ENCODE measurements at regions not wholly inside any gene's neighbourhood (a gene's known extent, or its start where the extent isn't known, plus 50 kb on each side); places are given as distances from the start of the nearest gene placed in this dataset.

DNA sequence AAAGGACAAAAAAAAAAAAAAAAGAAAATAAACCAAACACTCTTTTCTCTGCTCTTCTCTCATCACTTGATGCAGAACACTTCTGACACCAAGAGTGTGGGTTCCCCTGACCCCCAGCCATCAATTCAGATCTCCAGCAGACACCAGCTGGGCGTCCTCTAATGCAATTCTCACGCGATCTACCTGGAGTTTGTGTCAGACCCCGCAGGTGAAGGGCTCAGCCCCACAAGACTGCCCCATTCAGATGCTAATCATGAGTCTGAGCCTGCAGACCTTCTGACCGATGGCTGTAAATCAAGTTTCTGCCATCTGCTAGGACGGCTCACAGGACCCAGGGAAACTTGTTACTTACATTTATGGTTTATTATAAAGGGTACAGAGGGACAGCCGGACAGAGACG lies 133.6 kb upstream of the C1orf174 start:
- H3K4me1 ChIP-seq (ENCODE audit: control insufficient read depth, insufficient read depth, low read length): no peaks in the 10 kb centered on the region
- H3K9me3 ChIP-seq (ENCODE audit: control insufficient read depth, insufficient read depth, low read depth, low read length): no peaks in the 10 kb centered on the region
- intact Hi-C loops (cut with micrococcal nuclease; ENCODE audit: unreplicated experiment) (no loop called here), in situ Hi-C loops (cut with HindIII; ENCODE audit: low pct_unique_long_range_greater_than_20kb, low sequenced_read_pairs) (no loop called here)
- no peaks in the 10 kb centered on the region for H3K36me3 ChIP-seq (ENCODE audit: control insufficient read depth, insufficient read depth, low read length)
- no peak overlapping the region for H3K27ac ChIP-seq (ENCODE audit: low read length)
- DNase-seq (ENCODE audit: low read depth, low spot score) (no peak), ATAC-seq (no peak)
- H3K27me3 ChIP-seq (ENCODE audit: control insufficient read depth, insufficient read depth, low read length): no peaks in the 10 kb centered on the region
- no peak overlapping the region for H3K4me3 ChIP-seq (ENCODE audit: low read depth in 2 of 2, low read length in 2 of 2)
- no peak for TF ChIP-seq TCF7L2 (IDR thresholded peaks at IDR 0.05; ENCODE audit: low read depth, low read length)
- TF ChIP-seq SIN3A (IDR thresholded peaks at IDR 0.05; ENCODE audit: borderline replicate concordance, insufficient read depth, low read depth, low read length): no peak
- no peak for TF ChIP-seq POLR2AphosphoS5 (IDR thresholded peaks at IDR 0.05; ENCODE audit: low read depth, low read length)
- TF ChIP-seq, protein P1, sequence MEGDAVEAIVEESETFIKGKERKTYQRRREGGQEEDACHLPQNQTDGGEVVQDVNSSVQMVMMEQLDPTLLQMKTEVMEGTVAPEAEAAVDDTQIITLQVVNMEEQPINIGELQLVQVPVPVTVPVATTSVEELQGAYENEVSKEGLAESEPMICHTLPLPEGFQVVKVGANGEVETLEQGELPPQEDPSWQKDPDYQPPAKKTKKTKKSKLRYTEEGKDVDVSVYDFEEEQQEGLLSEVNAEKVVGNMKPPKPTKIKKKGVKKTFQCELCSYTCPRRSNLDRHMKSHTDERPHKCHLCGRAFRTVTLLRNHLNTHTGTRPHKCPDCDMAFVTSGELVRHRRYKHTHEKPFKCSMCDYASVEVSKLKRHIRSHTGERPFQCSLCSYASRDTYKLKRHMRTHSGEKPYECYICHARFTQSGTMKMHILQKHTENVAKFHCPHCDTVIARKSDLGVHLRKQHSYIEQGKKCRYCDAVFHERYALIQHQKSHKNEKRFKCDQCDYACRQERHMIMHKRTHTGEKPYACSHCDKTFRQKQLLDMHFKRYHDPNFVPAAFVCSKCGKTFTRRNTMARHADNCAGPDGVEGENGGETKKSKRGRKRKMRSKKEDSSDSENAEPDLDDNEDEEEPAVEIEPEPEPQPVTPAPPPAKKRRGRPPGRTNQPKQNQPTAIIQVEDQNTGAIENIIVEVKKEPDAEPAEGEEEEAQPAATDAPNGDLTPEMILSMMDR (IDR thresholded peaks at IDR 0.05): no peak
- TF ChIP-seq, protein P2, sequence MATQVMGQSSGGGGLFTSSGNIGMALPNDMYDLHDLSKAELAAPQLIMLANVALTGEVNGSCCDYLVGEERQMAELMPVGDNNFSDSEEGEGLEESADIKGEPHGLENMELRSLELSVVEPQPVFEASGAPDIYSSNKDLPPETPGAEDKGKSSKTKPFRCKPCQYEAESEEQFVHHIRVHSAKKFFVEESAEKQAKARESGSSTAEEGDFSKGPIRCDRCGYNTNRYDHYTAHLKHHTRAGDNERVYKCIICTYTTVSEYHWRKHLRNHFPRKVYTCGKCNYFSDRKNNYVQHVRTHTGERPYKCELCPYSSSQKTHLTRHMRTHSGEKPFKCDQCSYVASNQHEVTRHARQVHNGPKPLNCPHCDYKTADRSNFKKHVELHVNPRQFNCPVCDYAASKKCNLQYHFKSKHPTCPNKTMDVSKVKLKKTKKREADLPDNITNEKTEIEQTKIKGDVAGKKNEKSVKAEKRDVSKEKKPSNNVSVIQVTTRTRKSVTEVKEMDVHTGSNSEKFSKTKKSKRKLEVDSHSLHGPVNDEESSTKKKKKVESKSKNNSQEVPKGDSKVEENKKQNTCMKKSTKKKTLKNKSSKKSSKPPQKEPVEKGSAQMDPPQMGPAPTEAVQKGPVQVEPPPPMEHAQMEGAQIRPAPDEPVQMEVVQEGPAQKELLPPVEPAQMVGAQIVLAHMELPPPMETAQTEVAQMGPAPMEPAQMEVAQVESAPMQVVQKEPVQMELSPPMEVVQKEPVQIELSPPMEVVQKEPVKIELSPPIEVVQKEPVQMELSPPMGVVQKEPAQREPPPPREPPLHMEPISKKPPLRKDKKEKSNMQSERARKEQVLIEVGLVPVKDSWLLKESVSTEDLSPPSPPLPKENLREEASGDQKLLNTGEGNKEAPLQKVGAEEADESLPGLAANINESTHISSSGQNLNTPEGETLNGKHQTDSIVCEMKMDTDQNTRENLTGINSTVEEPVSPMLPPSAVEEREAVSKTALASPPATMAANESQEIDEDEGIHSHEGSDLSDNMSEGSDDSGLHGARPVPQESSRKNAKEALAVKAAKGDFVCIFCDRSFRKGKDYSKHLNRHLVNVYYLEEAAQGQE (IDR thresholded peaks at IDR 0.05; ENCODE audit: insufficient read depth in 1 of 2, low read depth in 2 of 2, low read length in 1 of 2): no peak
- ChIA-PET POLR2A (no interaction called here), CTCF (no interaction called here)
- no TSS peak for BruUV-seq (replicated peaks)

DNA sequence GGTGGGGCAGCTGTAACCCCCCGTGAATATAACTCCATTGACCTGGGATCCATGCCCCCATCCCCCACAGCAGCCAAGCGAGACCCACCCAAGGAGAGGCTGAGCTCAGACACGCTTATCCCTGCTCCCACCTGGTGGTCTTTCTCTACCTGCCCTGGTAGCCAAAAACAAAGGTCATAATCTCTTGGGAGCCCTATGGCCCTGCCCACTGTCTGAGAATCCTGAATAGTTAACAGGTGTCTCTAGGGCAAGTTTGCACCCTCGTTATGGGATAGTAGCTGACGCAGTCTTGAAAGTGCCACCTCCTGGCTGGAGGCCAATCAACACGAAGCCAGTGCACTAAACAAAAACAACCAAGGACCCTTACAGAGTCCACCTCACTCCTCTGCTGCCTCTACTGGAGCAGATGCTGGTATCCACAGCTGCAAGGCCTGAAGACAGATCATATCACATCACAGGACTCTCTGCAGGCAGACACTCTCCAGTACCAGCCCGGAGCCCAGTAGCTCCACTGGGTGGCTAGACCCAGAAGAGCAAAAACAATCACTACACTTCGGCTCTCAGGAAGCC lies 134.3 kb upstream of the C1orf174 start:
- H3K27ac ChIP-seq (ENCODE audit: low read length): no peak overlapping the region
- intact Hi-C loops (cut with micrococcal nuclease; ENCODE audit: unreplicated experiment) (no loop called here), in situ Hi-C loops (cut with HindIII; ENCODE audit: low pct_unique_long_range_greater_than_20kb, low sequenced_read_pairs) (no loop called here)
- ATAC-seq: no peak
- POLR2A ChIA-PET: no interaction called here
- DNase-seq (ENCODE audit: low read depth, low spot score): no peak
- no peaks in the 10 kb centered on the region for H3K9me3 ChIP-seq (ENCODE audit: control insufficient read depth, insufficient read depth, low read depth, low read length)
- TF ChIP-seq, protein P2 (IDR thresholded peaks at IDR 0.05; ENCODE audit: insufficient read depth in 1 of 2, low read depth in 2 of 2, low read length in 1 of 2): no peak
- TF ChIP-seq TCF7L2 (IDR thresholded peaks at IDR 0.05; ENCODE audit: low read depth, low read length) (no peak), POLR2AphosphoS5 (IDR thresholded peaks at IDR 0.05; ENCODE audit: low read depth, low read length) (no peak), SIN3A (IDR thresholded peaks at IDR 0.05; ENCODE audit: borderline replicate concordance, insufficient read depth, low read depth, low read length) (no peak)
- TF ChIP-seq, protein P1 (IDR thresholded peaks at IDR 0.05): no peak
- no TSS peak for BruUV-seq (replicated peaks)
- no peaks in the 10 kb centered on the region for H3K4me1 ChIP-seq (ENCODE audit: control insufficient read depth, insufficient read depth, low read length)
- no peaks in the 10 kb centered on the region for H3K27me3 ChIP-seq (ENCODE audit: control insufficient read depth, insufficient read depth, low read length)
- H3K4me3 ChIP-seq (ENCODE audit: low read depth in 2 of 2, low read length in 2 of 2): no peak overlapping the region
- H3K36me3 ChIP-seq (ENCODE audit: control insufficient read depth, insufficient read depth, low read length): no peaks in the 10 kb centered on the region
- CTCF ChIA-PET: no interaction called here

All from Panc1 (cell line).